Activated T-helper 1 cell treated with anti-CD3 and anti-CD28 coated beads, Interleukin-12 subunit alpha, Interleukin-12 subunit beta, Interleukin-2, Interleukin-4 antibody, amounts not matched to agents 30 ng/mL and 10 ng/mL and 1 ng/mL, durations not matched to agents 14 hours and 24 hours and 36 hours (primary cell): ENCODE measurements at regions not wholly inside any gene's neighbourhood (a gene's known extent, or its start where the extent isn't known, plus 50 kb on each side); places are given as distances from the start of the nearest gene placed in this dataset.
"Not testable (repeated sequence)": the region's sequence is repeated elsewhere in the genome, so short reads cannot be mapped to it uniquely, and the experiment has no call there.

ENCODE experiments used
- DNase-seq: peaks from one replicate; pipeline ENCODE4 v3.0.0; 2021; ENCODE audit warnings: low spot score
- H3K27ac Mint-ChIP-seq: one replicate; pipeline ENCODE4 v1.8.0; 2021; ENCODE audit warnings: mild to moderate bottlenecking, mixed read lengths
- H3K27me3 Mint-ChIP-seq: one replicate; pipeline ENCODE4 v1.8.0; 2022; ENCODE audit warnings: mild to moderate bottlenecking, moderate library complexity, mixed read lengths; ENCODE audit not compliant: insufficient read depth
- H3K36me3 Mint-ChIP-seq: one replicate; pipeline ENCODE4 v1.8.0; 2021; ENCODE audit warnings: low read depth, mixed read lengths
- H3K4me1 Mint-ChIP-seq: one replicate; pipeline ENCODE4 v1.8.0; 2021; ENCODE audit warnings: low read depth, mixed read lengths
- H3K4me3 Mint-ChIP-seq: one replicate; pipeline ENCODE4 v1.8.0; 2021; ENCODE audit warnings: mild to moderate bottlenecking, moderate library complexity, mixed read lengths
- H3K9me3 Mint-ChIP-seq: one replicate; pipeline ENCODE4 v1.8.0; 2021; ENCODE audit warnings: mixed read lengths
- intact Hi-C: fragments of 100-400 bp; cut with micrococcal nuclease; formaldehyde crosslinking; loops from one replicate; pipeline ENCODE4 v1.15.1; 2024

- H3K4me1 Mint-ChIP-seq = peaks cover 8% of the 10 kb centered on the region
- H3K36me3 Mint-ChIP-seq = no peaks in the 10 kb centered on the region
- H3K4me3 Mint-ChIP-seq = peak overlapping the region; percentile 56
- H3K9me3 Mint-ChIP-seq = no peaks in the 10 kb centered on the region
- H3K27me3 Mint-ChIP-seq = peaks cover 16% of the 10 kb centered on the region
- H3K27ac Mint-ChIP-seq = no peak overlapping the region
- intact Hi-C loops = no loop called here
- peak; percentile 17 for DNase-seq
Measured at GRCh38 chr15:77944002-77944867, 133.3 kb downstream of the TBC1D2B start.

GRCh38 chr15:77942611-77943211 lies 134.8 kb downstream of the TBC1D2B start:
- intact Hi-C loops = no loop called here
- H3K27ac Mint-ChIP-seq = no peak overlapping the region
- peaks cover 8% of the 10 kb centered on the region for H3K4me1 Mint-ChIP-seq
- H3K4me3 Mint-ChIP-seq = no peak overlapping the region
- H3K27me3 Mint-ChIP-seq = peaks cover 13% of the 10 kb centered on the region
- DNase-seq = no peak
- no peaks in the 10 kb centered on the region for H3K9me3 Mint-ChIP-seq
- H3K36me3 Mint-ChIP-seq = no peaks in the 10 kb centered on the region

- H3K4me1 Mint-ChIP-seq, H3K9me3 Mint-ChIP-seq, H3K4me3 Mint-ChIP-seq, H3K27ac Mint-ChIP-seq, intact Hi-C loops, H3K36me3 Mint-ChIP-seq, DNase-seq: not testable (repeated sequence)
- peaks cover 13% of the 10 kb centered on the region for H3K27me3 Mint-ChIP-seq
Measured at GRCh38 chr15:77941090-77941827, 136.3 kb downstream of the TBC1D2B start.

GRCh38 chr15:77940381-77940947 lies 137.0 kb downstream of the TBC1D2B start:
- H3K4me1 Mint-ChIP-seq = peaks cover 8% of the 10 kb centered on the region
- no peaks in the 10 kb centered on the region for H3K36me3 Mint-ChIP-seq
- no peak for DNase-seq
- H3K9me3 Mint-ChIP-seq = no peaks in the 10 kb centered on the region
- no peak overlapping the region for H3K27ac Mint-ChIP-seq
- H3K27me3 Mint-ChIP-seq = peaks cover 8% of the 10 kb centered on the region
- no peak overlapping the region for H3K4me3 Mint-ChIP-seq
- intact Hi-C loops = no loop called here

- H3K27ac Mint-ChIP-seq = no peak overlapping the region
- no peak for DNase-seq
- peaks cover 8% of the 10 kb centered on the region for H3K27me3 Mint-ChIP-seq
Measured at GRCh38 chr15:77939851-77940250, 137.7 kb downstream of the TBC1D2B start.

GRCh38 chr15:77939026-77939425 lies 138.5 kb downstream of the TBC1D2B start:
- H3K4me1 Mint-ChIP-seq, H3K27me3 Mint-ChIP-seq, H3K27ac Mint-ChIP-seq, H3K36me3 Mint-ChIP-seq, DNase-seq, H3K9me3 Mint-ChIP-seq, intact Hi-C loops, H3K4me3 Mint-ChIP-seq: not testable (repeated sequence)

More at GRCh38 chr15:77939851-77940250, 137.7 kb downstream of the TBC1D2B start:
- Mint-ChIP-seq H3K9me3 (no peaks in the 10 kb centered on the region), H3K36me3 (no peaks in the 10 kb centered on the region), H3K4me1 (peaks cover 8% of the 10 kb centered on the region), H3K4me3 (no peak overlapping the region)
- intact Hi-C loops = no loop called here

GRCh38 chr15:77938546-77938945 lies 139.0 kb downstream of the TBC1D2B start:
- H3K9me3 Mint-ChIP-seq, H3K4me1 Mint-ChIP-seq, H3K36me3 Mint-ChIP-seq, H3K4me3 Mint-ChIP-seq, H3K27me3 Mint-ChIP-seq, DNase-seq, intact Hi-C loops, H3K27ac Mint-ChIP-seq: not testable (repeated sequence)

- H3K36me3 Mint-ChIP-seq, DNase-seq, H3K27ac Mint-ChIP-seq, H3K9me3 Mint-ChIP-seq, H3K4me3 Mint-ChIP-seq, intact Hi-C loops, H3K27me3 Mint-ChIP-seq, H3K4me1 Mint-ChIP-seq: not testable (repeated sequence)
Measured at GRCh38 chr15:77936567-77936966, 140.9 kb downstream of the TBC1D2B start.

- H3K4me3 Mint-ChIP-seq, H3K27ac Mint-ChIP-seq, H3K36me3 Mint-ChIP-seq, H3K9me3 Mint-ChIP-seq, intact Hi-C loops, H3K27me3 Mint-ChIP-seq, DNase-seq, H3K4me1 Mint-ChIP-seq: not testable (repeated sequence)
Measured at GRCh38 chr15:77934516-77934915, 143.0 kb downstream of the TBC1D2B start.

GRCh38 chr15:77930907-77931306 lies 146.6 kb downstream of the TBC1D2B start:
- H3K4me3 Mint-ChIP-seq, H3K9me3 Mint-ChIP-seq, H3K4me1 Mint-ChIP-seq, H3K36me3 Mint-ChIP-seq, H3K27me3 Mint-ChIP-seq, H3K27ac Mint-ChIP-seq, DNase-seq, intact Hi-C loops: not testable (repeated sequence)

GRCh38 chr15:77930490-77930889 lies 147.0 kb downstream of the TBC1D2B start:
- H3K36me3 Mint-ChIP-seq, H3K4me1 Mint-ChIP-seq, H3K27me3 Mint-ChIP-seq, H3K4me3 Mint-ChIP-seq, H3K9me3 Mint-ChIP-seq, H3K27ac Mint-ChIP-seq, DNase-seq, intact Hi-C loops: not testable (repeated sequence)

- H3K4me3 Mint-ChIP-seq, H3K27ac Mint-ChIP-seq, H3K36me3 Mint-ChIP-seq, H3K4me1 Mint-ChIP-seq, H3K9me3 Mint-ChIP-seq, DNase-seq, intact Hi-C loops, H3K27me3 Mint-ChIP-seq: not testable (repeated sequence)
Measured at GRCh38 chr15:77926789-77927188, 150.7 kb downstream of the TBC1D2B start.

GRCh38 chr15:77926296-77926695 lies 151.2 kb downstream of the TBC1D2B start:
- intact Hi-C loops, H3K4me1 Mint-ChIP-seq, DNase-seq, H3K36me3 Mint-ChIP-seq, H3K9me3 Mint-ChIP-seq, H3K27me3 Mint-ChIP-seq, H3K4me3 Mint-ChIP-seq, H3K27ac Mint-ChIP-seq: not testable (repeated sequence)
